IMR-90 (cell line): ENCODE measurements at regions not wholly inside any gene's neighbourhood (a gene's known extent, or its start where the extent isn't known, plus 50 kb on each side); places are given as distances from the start of the nearest gene placed in this dataset.

Experiments used
- ATAC-seq: fragments of 200-7000 bp; cut with Tn5 transposase; 2 replicates; pipeline ENCODE4 v1.9.1; 2020; ENCODE audit warnings: low read depth, mild to moderate bottlenecking, moderate library complexity
- BruUV-seq: library from RNA; stranded (reverse); fragments of 400-500 nt; replicated peaks from 2 replicates; lab custom pipeline; 2021; lab: Mats Ljungman, UMichigan
- CTCF ChIA-PET: fragments of 300-600 bp; formaldehyde crosslinking; extraction: SDS; loops from one replicate; lab custom pipeline; 2021; ENCODE audit warnings: antibody characterized with exemption; lab: Yijun Ruan, JAX
- POLR2A ChIA-PET: fragments of 300-600 bp; sonication (Branson Sonifier 250); formaldehyde crosslinking; loops from one replicate; lab custom pipeline; 2022; ENCODE audit warnings: antibody characterized with exemption; ENCODE audit not compliant: unreplicated experiment; lab: Charles Lee
- DNase-seq: peaks from one replicate; pipeline ENCODE4 v3.0.0; 2013
- H2AFZ ChIP-seq: replicated peaks from 2 replicates; pipeline ENCODE3; 2013; ENCODE audit warnings: low read length, mild to moderate bottlenecking; ENCODE audit not compliant: poor library complexity
- H2AK5ac ChIP-seq: 2 replicates; pipeline ENCODE4 v1.6.1; 2013; ENCODE audit warnings: low read depth, low read length, inconsistent platforms
- H2AK9ac ChIP-seq: replicated peaks from 2 replicates; pipeline ENCODE3; 2013; ENCODE audit warnings: mild to moderate bottlenecking, low read depth, low read length, moderate library complexity; ENCODE audit not compliant: poor library complexity
- H2BK120ac ChIP-seq: 2 replicates; pipeline ENCODE4 v1.6.1; 2013; ENCODE audit warnings: low read depth, low read length, inconsistent platforms
- H2BK15ac ChIP-seq: 3 replicates; pipeline ENCODE4 v1.6.1; 2013; ENCODE audit warnings: low read depth, low read length, inconsistent platforms
- H2BK20ac ChIP-seq: 2 replicates; pipeline ENCODE4 v1.6.1; 2013; ENCODE audit warnings: low read depth, mild to moderate bottlenecking, inconsistent platforms, low read length, moderate library complexity
- H2BK5ac ChIP-seq: 2 replicates; pipeline ENCODE4 v1.6.1; 2013; ENCODE audit warnings: mild to moderate bottlenecking, low read depth, low read length, inconsistent platforms; ENCODE audit not compliant: poor library complexity, severe bottlenecking
- H3K14ac ChIP-seq: replicated peaks from 2 replicates; pipeline ENCODE4 v1.6.1; 2013; ENCODE audit warnings: low read depth, low read length, inconsistent platforms
- H3K18ac ChIP-seq: 2 replicates; pipeline ENCODE4 v1.6.1; 2013; ENCODE audit warnings: low read depth, low read length, control low read depth
- H3K23ac ChIP-seq: 2 replicates; pipeline ENCODE4 v1.6.1; 2013; ENCODE audit warnings: low read depth, low read length, inconsistent platforms
- H3K27ac ChIP-seq: 2 replicates; pipeline ENCODE4 v1.5.1; 2013; ENCODE audit warnings: mild to moderate bottlenecking, control low read depth, low read length; ENCODE audit not compliant: insufficient read depth
- H3K27me3 ChIP-seq: 2 replicates; pipeline ENCODE4 v1.6.1; 2013; ENCODE audit warnings: low read length; ENCODE audit not compliant: control insufficient read depth, insufficient read depth
- H3K36me3 ChIP-seq: 2 replicates; pipeline ENCODE4 v1.6.1; 2013; ENCODE audit warnings: low read length, mixed read lengths; ENCODE audit not compliant: control insufficient read depth, insufficient read depth
- H3K4ac ChIP-seq: 2 replicates; pipeline ENCODE4 v1.6.1; 2013; ENCODE audit warnings: low read depth, low read length, inconsistent platforms
- H3K4me1 ChIP-seq: 2 replicates; pipeline ENCODE4 v1.6.1; 2013; ENCODE audit warnings: low read length, mixed read lengths; ENCODE audit not compliant: control insufficient read depth, insufficient read depth
- H3K4me2 ChIP-seq: 2 replicates; pipeline ENCODE4 v1.6.1; 2013; ENCODE audit warnings: low read depth, mild to moderate bottlenecking, control low read depth, low read length, moderate library complexity
- H3K4me3 ChIP-seq: 2 replicates; pipeline ENCODE4 v1.5.1; 2013; ENCODE audit warnings: low read depth, mild to moderate bottlenecking, control low read depth, low read length, moderate library complexity; ENCODE audit not compliant: insufficient read depth
- H3K56ac ChIP-seq: 2 replicates; pipeline ENCODE4 v1.6.1; 2013; ENCODE audit warnings: low read length, inconsistent platforms; ENCODE audit not compliant: insufficient read depth; ENCODE audit errors: extremely low read depth
- H3K79me1 ChIP-seq, 2 experiments: 2 replicates each; pipeline ENCODE4 v1.6.1; 2013; ENCODE audit warnings: low read length in 2 of 2, inconsistent platforms in 1 of 2, low read depth in 1 of 2
- H3K9ac ChIP-seq: 2 replicates; pipeline ENCODE4 v1.6.1; 2013; ENCODE audit warnings: low read depth, low read length, control low read depth
- H3K9me1 ChIP-seq: 2 replicates; pipeline ENCODE4 v1.6.1; 2013; ENCODE audit warnings: low read length, inconsistent platforms; ENCODE audit not compliant: insufficient read depth
- H3K9me3 ChIP-seq: 2 replicates; pipeline ENCODE4 v1.6.1; 2013; ENCODE audit warnings: low read length; ENCODE audit not compliant: control insufficient read depth, insufficient read depth
- H4K20me1 ChIP-seq: 2 replicates; pipeline ENCODE4 v1.6.1; 2013; ENCODE audit warnings: low read length, inconsistent platforms; ENCODE audit not compliant: insufficient read depth
- H4K5ac ChIP-seq: 2 replicates; pipeline ENCODE4 v1.6.1; 2013; ENCODE audit warnings: mild to moderate bottlenecking, low read depth, low read length, control low read depth
- H4K8ac ChIP-seq, 2 experiments: 2 replicates each; pipeline ENCODE4 v1.6.1; 2013; ENCODE audit warnings: low read depth in 2 of 2, low read length in 2 of 2, control low read depth in 1 of 2, inconsistent platforms in 1 of 2
- H4K91ac ChIP-seq: 2 replicates; pipeline ENCODE4 v1.6.1; 2013; ENCODE audit warnings: low read depth, low read length, inconsistent platforms; ENCODE audit not compliant: insufficient read depth
- BHLHE40 ChIP-seq: fragments of 150-350 bp; IDR thresholded peaks from 2 replicates; pipeline ENCODE4 v1.6.1; 2016; ENCODE audit warnings: mild to moderate bottlenecking, low read depth, low read length
- CEBPB ChIP-seq: IDR thresholded peaks from 2 replicates; pipeline ENCODE4 v1.6.1; 2012; ENCODE audit warnings: low read depth, low read length, improper control_type of control experiment
- FOS ChIP-seq: fragments of 150-350 bp; IDR thresholded peaks from 2 replicates; pipeline ENCODE4 v1.6.1; 2016; ENCODE audit warnings: low read depth, low read length
- MAFK ChIP-seq: IDR thresholded peaks from 2 replicates; pipeline ENCODE4 v1.6.1; 2012; ENCODE audit warnings: low read depth, low read length, improper control_type of control experiment
- MAZ ChIP-seq: IDR thresholded peaks from 2 replicates; pipeline ENCODE4 v1.6.1; 2012; ENCODE audit warnings: low read depth, mild to moderate bottlenecking, low read length, improper control_type of control experiment, moderate library complexity, borderline replicate concordance
- MXI1 ChIP-seq: IDR thresholded peaks from 2 replicates; pipeline ENCODE4 v1.6.1; 2012; ENCODE audit warnings: low read depth, mild to moderate bottlenecking, low read length, moderate library complexity, borderline replicate concordance
- NFE2L2 ChIP-seq: fragments of 150-350 bp; IDR thresholded peaks from 2 replicates; pipeline ENCODE4 v1.6.1; 2016; ENCODE audit warnings: low read depth, mild to moderate bottlenecking, low read length
- POLR2A ChIP-seq: IDR thresholded peaks from 2 replicates; pipeline ENCODE4 v1.6.1; 2012; ENCODE audit warnings: mild to moderate bottlenecking, low read depth, low read length
- RAD21 ChIP-seq: IDR thresholded peaks from 2 replicates; pipeline ENCODE4 v1.6.1; 2012; ENCODE audit warnings: low read length, improper control_type of control experiment
- RCOR1 ChIP-seq: IDR thresholded peaks from 2 replicates; pipeline ENCODE4 v1.6.1; 2012; ENCODE audit warnings: mild to moderate bottlenecking, low read length, improper control_type of control experiment; ENCODE audit not compliant: insufficient replicate concordance
- RFX5 ChIP-seq: IDR thresholded peaks from 2 replicates; pipeline ENCODE4 v1.8.0; 2012; ENCODE audit warnings: low read depth, mild to moderate bottlenecking, low read length, moderate library complexity
- WGBS, 2 experiments: methylation state at CpG; one replicate each; pipeline versions ENCODE4 v1.1.5 to v1.1.7; 2013; ENCODE audit warnings: missing lambda C conversion rate in 2 of 2; ENCODE audit not compliant: insufficient read length in 1 of 2; ENCODE audit errors: extremely low coverage in 2 of 2; 5-methylcytosine and 5-hydroxymethylcytosine counted together
- dilution Hi-C: fragments of 300-500 bp; cut with HindIII; formaldehyde crosslinking; loops from one replicate; pipeline ENCODE4 v1.14.3; 2018; ENCODE audit warnings: low sequenced_read_pairs; ENCODE audit not compliant: unreplicated experiment
- in situ Hi-C: fragments of 300-500 bp; cut with MboI; formaldehyde crosslinking; loops from 3 replicates; pipeline ENCODE4 v1.14.3; 2019; ENCODE audit warnings: low sequenced_read_pairs, inconsistent platforms, mixed read lengths
- intact Hi-C: fragments of 100-400 bp; cut with micrococcal nuclease; formaldehyde crosslinking; loops from 2 replicates; pipeline ENCODE4 v1.10.0; 2022
- TF ChIP-seq, protein P1 (sequence below): fragments of 150-350 bp; IDR thresholded peaks from 2 replicates; pipeline ENCODE4 v1.6.1; 2017; ENCODE audit warnings: mild to moderate bottlenecking, antibody characterized with exemption, low read length, low read depth
- TF ChIP-seq, protein P2 (sequence below): conservative IDR thresholded peaks from 2 replicates; pipeline ENCODE4 v1.5.1; 2012; ENCODE audit warnings: mild to moderate bottlenecking, low read depth, low read length, improper control_type of control experiment
- TF ChIP-seq, protein P3 (sequence below): fragments of 150-350 bp; IDR thresholded peaks from 2 replicates; pipeline ENCODE4 v1.6.1; 2016; ENCODE audit warnings: low read depth, mild to moderate bottlenecking, low read length, moderate library complexity, borderline replicate concordance

DNA sequence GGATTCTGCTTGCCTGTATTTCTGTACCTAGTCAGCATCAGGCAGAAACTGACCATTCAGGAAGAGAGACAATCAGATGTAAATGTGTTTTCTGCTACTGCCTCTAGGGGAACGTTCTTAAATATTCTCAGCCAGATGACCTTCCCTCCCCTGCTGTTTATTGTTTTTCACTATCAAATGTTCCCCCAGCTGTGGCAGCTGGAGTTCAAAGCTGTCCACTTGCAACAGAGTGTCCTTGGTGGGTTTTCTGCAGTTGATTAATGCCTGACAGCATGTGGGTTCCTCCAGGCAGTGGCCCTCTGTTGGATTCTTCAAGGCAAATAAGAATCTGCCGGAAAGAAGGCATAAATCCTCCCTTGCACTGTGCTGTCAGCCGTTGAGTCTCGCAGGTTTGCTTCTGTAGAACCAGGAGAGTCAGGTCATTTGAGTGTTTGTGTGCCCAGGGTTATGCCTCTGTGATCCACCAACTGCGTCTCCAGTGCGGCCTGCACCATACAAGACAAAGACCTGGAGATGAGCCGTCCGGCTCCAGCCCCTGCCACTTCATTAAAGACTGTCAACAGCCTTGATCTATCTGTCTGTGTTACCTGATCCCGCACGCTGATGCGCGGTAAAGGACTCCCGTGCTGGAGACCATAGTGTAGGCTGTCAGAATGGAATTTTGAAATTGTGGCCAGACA lies 203.4 kb downstream of the GADD45G start:
- Histone ChIP-seq H3K9me3 (no peaks in the 10 kb centered on the region), H3K23ac (no peak overlapping the region), H4K8ac (no peak overlapping the region), H2BK120ac (no peak overlapping the region), H2BK15ac (no peak overlapping the region), H3K79me1 (no peaks in the 10 kb centered on the region), H2AFZ (no peak overlapping the region), H3K27me3 (no peaks in the 10 kb centered on the region), H3K27ac (no peak overlapping the region), H3K4me2 (no peak overlapping the region), H3K4me3 (no peak overlapping the region), H3K9me1 (no peaks in the 10 kb centered on the region), H3K9ac (no peak overlapping the region), H2AK5ac (no peak overlapping the region), H3K4ac (no peak overlapping the region), H2BK20ac (no peak overlapping the region), H4K20me1 (no peaks in the 10 kb centered on the region), H2BK5ac (no peak overlapping the region), H2AK9ac (no peak overlapping the region), H3K18ac (no peak overlapping the region), H3K4me1 (no peaks in the 10 kb centered on the region), H4K91ac (no peak overlapping the region), H3K56ac (no peak overlapping the region), H4K5ac (no peak overlapping the region), H3K14ac (no peak overlapping the region), H3K36me3 (no peaks in the 10 kb centered on the region)
- ATAC-seq, result no peak
- dilution Hi-C loops, result no loop called here
- CTCF ChIA-PET, result no interaction called here
- WGBS, 2 experiments, result no CpG with 5 or more reads among the region's 13 CpGs
- in situ Hi-C loops, result no loop called here
- intact Hi-C loops, result no loop called here
- no TSS peak for BruUV-seq
- POLR2A ChIA-PET, result no interaction called here
- no peak for DNase-seq
- TF ChIP-seq FOS (no peak), NFE2L2 (no peak), MAFK (no peak), POLR2A (no peak), RCOR1 (no peak), RAD21 (no peak), MXI1 (no peak), BHLHE40 (no peak), MAZ (no peak), RFX5 (no peak), CEBPB (no peak)
- TF ChIP-seq, protein P1, sequence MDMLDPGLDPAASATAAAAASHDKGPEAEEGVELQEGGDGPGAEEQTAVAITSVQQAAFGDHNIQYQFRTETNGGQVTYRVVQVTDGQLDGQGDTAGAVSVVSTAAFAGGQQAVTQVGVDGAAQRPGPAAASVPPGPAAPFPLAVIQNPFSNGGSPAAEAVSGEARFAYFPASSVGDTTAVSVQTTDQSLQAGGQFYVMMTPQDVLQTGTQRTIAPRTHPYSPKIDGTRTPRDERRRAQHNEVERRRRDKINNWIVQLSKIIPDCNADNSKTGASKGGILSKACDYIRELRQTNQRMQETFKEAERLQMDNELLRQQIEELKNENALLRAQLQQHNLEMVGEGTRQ, result no peak
- TF ChIP-seq, protein P2, sequence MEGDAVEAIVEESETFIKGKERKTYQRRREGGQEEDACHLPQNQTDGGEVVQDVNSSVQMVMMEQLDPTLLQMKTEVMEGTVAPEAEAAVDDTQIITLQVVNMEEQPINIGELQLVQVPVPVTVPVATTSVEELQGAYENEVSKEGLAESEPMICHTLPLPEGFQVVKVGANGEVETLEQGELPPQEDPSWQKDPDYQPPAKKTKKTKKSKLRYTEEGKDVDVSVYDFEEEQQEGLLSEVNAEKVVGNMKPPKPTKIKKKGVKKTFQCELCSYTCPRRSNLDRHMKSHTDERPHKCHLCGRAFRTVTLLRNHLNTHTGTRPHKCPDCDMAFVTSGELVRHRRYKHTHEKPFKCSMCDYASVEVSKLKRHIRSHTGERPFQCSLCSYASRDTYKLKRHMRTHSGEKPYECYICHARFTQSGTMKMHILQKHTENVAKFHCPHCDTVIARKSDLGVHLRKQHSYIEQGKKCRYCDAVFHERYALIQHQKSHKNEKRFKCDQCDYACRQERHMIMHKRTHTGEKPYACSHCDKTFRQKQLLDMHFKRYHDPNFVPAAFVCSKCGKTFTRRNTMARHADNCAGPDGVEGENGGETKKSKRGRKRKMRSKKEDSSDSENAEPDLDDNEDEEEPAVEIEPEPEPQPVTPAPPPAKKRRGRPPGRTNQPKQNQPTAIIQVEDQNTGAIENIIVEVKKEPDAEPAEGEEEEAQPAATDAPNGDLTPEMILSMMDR, result no peak
- TF ChIP-seq, protein P3, sequence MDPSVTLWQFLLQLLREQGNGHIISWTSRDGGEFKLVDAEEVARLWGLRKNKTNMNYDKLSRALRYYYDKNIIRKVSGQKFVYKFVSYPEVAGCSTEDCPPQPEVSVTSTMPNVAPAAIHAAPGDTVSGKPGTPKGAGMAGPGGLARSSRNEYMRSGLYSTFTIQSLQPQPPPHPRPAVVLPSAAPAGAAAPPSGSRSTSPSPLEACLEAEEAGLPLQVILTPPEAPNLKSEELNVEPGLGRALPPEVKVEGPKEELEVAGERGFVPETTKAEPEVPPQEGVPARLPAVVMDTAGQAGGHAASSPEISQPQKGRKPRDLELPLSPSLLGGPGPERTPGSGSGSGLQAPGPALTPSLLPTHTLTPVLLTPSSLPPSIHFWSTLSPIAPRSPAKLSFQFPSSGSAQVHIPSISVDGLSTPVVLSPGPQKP, result no peak
